WTC11 (cell line): ENCODE measurements at regions not wholly inside any gene's neighbourhood (a gene's known extent, or its start where the extent isn't known, plus 50 kb on each side); places are given as distances from the start of the nearest gene placed in this dataset.
A peak's percentile ranks its signal among the peaks of the same experiment; 100 is the strongest.

Source experiments
- ATAC-seq: fragments of 200-7000 bp; cut with Tn5 transposase; 2 replicates; pipeline ENCODE4 v1.10.0; 2021; ENCODE audit warnings: mild to moderate bottlenecking, moderate library complexity
- CTCF ChIA-PET: fragments of 300-600 bp; sonication (Branson Sonifier 250); formaldehyde crosslinking; loops from one replicate; lab custom pipeline; 2021; ENCODE audit warnings: antibody characterized with exemption; lab: Charles Lee
- POLR2A ChIA-PET: fragments of 350-600 bp; sonication (Branson Sonifier 250); formaldehyde crosslinking; loops from one replicate; lab custom pipeline; 2021; ENCODE audit warnings: antibody characterized with exemption; lab: Charles Lee
- DNase-seq: peaks from one replicate; pipeline ENCODE4 v3.0.0; 2021; ENCODE audit warnings: low spot score
- H3K27ac Mint-ChIP-seq: 2 replicates; pipeline ENCODE4 v1.8.0; 2021; ENCODE audit warnings: mixed read lengths
- H3K27me3 Mint-ChIP-seq: 2 replicates; pipeline ENCODE4 v1.8.0; 2021; ENCODE audit warnings: low read depth, mild to moderate bottlenecking, moderate library complexity, mixed read lengths
- H3K36me3 Mint-ChIP-seq: 2 replicates; pipeline ENCODE4 v1.8.0; 2021; ENCODE audit warnings: mixed read lengths
- H3K4me1 Mint-ChIP-seq: 2 replicates; pipeline ENCODE4 v1.8.0; 2022; ENCODE audit warnings: mixed read lengths
- H3K4me3 Mint-ChIP-seq: 2 replicates; pipeline ENCODE4 v1.8.0; 2021; ENCODE audit warnings: mild to moderate bottlenecking, moderate library complexity, mixed read lengths
- H3K9me3 Mint-ChIP-seq: 2 replicates; pipeline ENCODE4 v1.8.0; 2021; ENCODE audit warnings: mixed read lengths
- AR ChIP-seq: fragments of 250-450 bp; sonication (Bioruptor Pico); IDR thresholded peaks from 2 replicates; pipeline ENCODE4 v1.9.0; 2021; ENCODE audit warnings: mild to moderate bottlenecking
- CBFB ChIP-seq: sonication (generic); formaldehyde crosslinking; IDR thresholded peaks from 2 replicates; pipeline ENCODE4 v1.8.1; 2022; ENCODE audit warnings: mild to moderate bottlenecking, low read depth, missing genetic modification reagents
- CTCF ChIP-seq: fragments of 200-600 bp; IDR thresholded peaks from 2 replicates; pipeline ENCODE4 v1.8.0; 2022; ENCODE audit warnings: antibody characterized with exemption
- FOXJ3 ChIP-seq: sonication (generic); formaldehyde crosslinking; IDR thresholded peaks from 2 replicates; pipeline ENCODE4 v1.9.0; 2021; ENCODE audit warnings: missing genetic modification reagents, mild to moderate bottlenecking, borderline replicate concordance
- FOXP4 ChIP-seq: sonication (generic); formaldehyde crosslinking; IDR thresholded peaks from 2 replicates; pipeline ENCODE4 v1.8.0; 2022; ENCODE audit warnings: mild to moderate bottlenecking, missing genetic modification reagents
- GRHL2 ChIP-seq: fragments of 250-450 bp; sonication (Bioruptor Pico); IDR thresholded peaks from 2 replicates; pipeline ENCODE4 v1.8.0; 2022; ENCODE audit warnings: mild to moderate bottlenecking, moderate library complexity; ENCODE audit not compliant: insufficient replicate concordance, severe bottlenecking
- MAX ChIP-seq: sonication (generic); formaldehyde crosslinking; IDR thresholded peaks from 2 replicates; pipeline ENCODE4 v1.8.0; 2022; ENCODE audit warnings: mild to moderate bottlenecking, missing genetic modification reagents
- NR1H2 ChIP-seq: sonication (generic); formaldehyde crosslinking; IDR thresholded peaks from 2 replicates; pipeline ENCODE4 v1.9.0; 2021; ENCODE audit warnings: mild to moderate bottlenecking, moderate library complexity, missing genetic modification reagents
- PRRX2 ChIP-seq: fragments of 250-450 bp; sonication (Bioruptor Pico); IDR thresholded peaks from 2 replicates; pipeline ENCODE4 v1.8.0; 2021; ENCODE audit warnings: mild to moderate bottlenecking
- RELA ChIP-seq: sonication (generic); formaldehyde crosslinking; IDR thresholded peaks from 2 replicates; pipeline ENCODE4 v1.8.1; 2022; ENCODE audit warnings: missing genetic modification reagents, mild to moderate bottlenecking, borderline replicate concordance
- RORB ChIP-seq: fragments of 250-450 bp; sonication (Bioruptor Pico); IDR thresholded peaks from 2 replicates; pipeline ENCODE4 v1.9.0; 2021; ENCODE audit warnings: mild to moderate bottlenecking
- SMAD4 ChIP-seq: sonication (generic); formaldehyde crosslinking; IDR thresholded peaks from 2 replicates; pipeline ENCODE4 v1.8.0; 2022; ENCODE audit warnings: mild to moderate bottlenecking, missing genetic modification reagents
- TEAD4 ChIP-seq: sonication (generic); formaldehyde crosslinking; IDR thresholded peaks from 2 replicates; pipeline ENCODE4 v1.8.0; 2022; ENCODE audit warnings: mild to moderate bottlenecking, missing genetic modification reagents
- ZBTB43 ChIP-seq: sonication (generic); formaldehyde crosslinking; IDR thresholded peaks from 2 replicates; pipeline ENCODE4 v1.8.1; 2023; ENCODE audit warnings: mild to moderate bottlenecking, missing genetic modification reagents
- ZNF121 ChIP-seq: sonication (generic); formaldehyde crosslinking; IDR thresholded peaks from 2 replicates; pipeline ENCODE4 v1.8.0; 2023; ENCODE audit warnings: missing genetic modification reagents
- ZNF138 ChIP-seq: sonication (generic); formaldehyde crosslinking; conservative IDR thresholded peaks from 2 replicates; pipeline ENCODE4 v1.8.1; 2022; ENCODE audit warnings: mild to moderate bottlenecking, moderate library complexity, missing genetic modification reagents
- ZNF219 ChIP-seq: sonication (generic); formaldehyde crosslinking; IDR thresholded peaks from 2 replicates; pipeline ENCODE4 v1.8.0; 2023; ENCODE audit warnings: missing genetic modification reagents, mild to moderate bottlenecking, borderline replicate concordance
- ZNF416 ChIP-seq: fragments of 250-450 bp; sonication (Bioruptor Pico); IDR thresholded peaks from 2 replicates; pipeline ENCODE4 v1.9.0; 2021; ENCODE audit warnings: mild to moderate bottlenecking, inconsistent platforms
- ZNF512 ChIP-seq: sonication (generic); formaldehyde crosslinking; IDR thresholded peaks from 2 replicates; pipeline ENCODE4 v1.8.1; 2022; ENCODE audit warnings: missing genetic modification reagents, borderline replicate concordance

GRCh38 chr14:26138764-26139445 lies 458.9 kb downstream of the NOVA1 start:
- Mint-ChIP-seq H3K4me3 (no peak overlapping the region), H3K27ac (no peak overlapping the region), H3K27me3 (no peaks in the 10 kb centered on the region; the same call in 1 of the 2 replicates), H3K4me1 (peaks cover 8% of the 10 kb centered on the region), H3K36me3 (peaks cover 7% of the 10 kb centered on the region), H3K9me3 (peaks cover 16% of the 10 kb centered on the region)
- DNase-seq (no peak), ATAC-seq (peak; percentile 41)
- TF ChIP-seq FOXP4 (CRISPR knock-in tag) (no peak), TEAD4 (CRISPR knock-in tag) (no peak), ZNF416 (CRISPR knock-in tag) (no peak), NR1H2 (no peak), CBFB (CRISPR knock-in tag) (no peak), MAX (CRISPR knock-in tag) (no peak), ZNF512 (CRISPR knock-in tag) (no peak), PRRX2 (CRISPR knock-in tag) (no peak), RORB (no peak), SMAD4 (CRISPR knock-in tag) (no peak)
- CTCF ChIA-PET: interaction anchor here (1.2 kb wide), 1 partner anchor 25 kb away, joined by 4 read pairs; no protein-coding TSS in a partner anchor
- POLR2A ChIA-PET: no interaction called here

GRCh38 chr14:26137161-26137560 lies 460.7 kb downstream of the NOVA1 start:
- DNase-seq (peak; percentile 21), ATAC-seq (no peak)
- Mint-ChIP-seq H3K36me3 (peaks cover 7% of the 10 kb centered on the region), H3K27me3 (no peaks in the 10 kb centered on the region; the same call in 1 of the 2 replicates), H3K4me1 (peaks cover 4% of the 10 kb centered on the region), H3K4me3 (no peak overlapping the region), H3K9me3 (peaks cover 16% of the 10 kb centered on the region), H3K27ac (no peak overlapping the region)
- CTCF ChIA-PET: interaction anchor here (0.8 kb wide), 1 partner anchor 129 kb away, joined by 3 read pairs; no protein-coding TSS in a partner anchor
- POLR2A ChIA-PET: no interaction called here
- TF ChIP-seq SMAD4 (CRISPR knock-in tag) (no peak), CTCF (peak; percentile 41; the same call in 1 of the 2 replicates)

GRCh38 chr14:26132061-26132645 lies 465.7 kb downstream of the NOVA1 start:
- H3K4me3 Mint-ChIP-seq: no peak overlapping the region
- ATAC-seq (no peak), DNase-seq (no peak)
- POLR2A ChIA-PET: no interaction called here
- CTCF ChIA-PET: no interaction called here
- H3K9me3 Mint-ChIP-seq: peaks cover 8% of the 10 kb centered on the region
- peaks cover 2% of the 10 kb centered on the region; the same call in 1 of the 2 replicates for H3K36me3 Mint-ChIP-seq
- H3K27ac Mint-ChIP-seq: no peak overlapping the region
- H3K4me1 Mint-ChIP-seq: peaks cover 19% of the 10 kb centered on the region
- no peaks in the 10 kb centered on the region; the same call in 1 of the 2 replicates for H3K27me3 Mint-ChIP-seq
- TF ChIP-seq FOXJ3 (CRISPR knock-in tag): no peak
- TF ChIP-seq ZNF219 (CRISPR knock-in tag): no peak
- no peak for TF ChIP-seq PRRX2 (CRISPR knock-in tag)
- no peak for TF ChIP-seq ZNF416 (CRISPR knock-in tag)
- no peak for TF ChIP-seq GRHL2 (CRISPR knock-in tag)
- no peak for TF ChIP-seq ZNF121 (CRISPR knock-in tag)
- TF ChIP-seq ZBTB43: no peak
- TF ChIP-seq RELA (CRISPR knock-in tag): no peak
- no peak for TF ChIP-seq ZNF138 (CRISPR knock-in tag)
- TF ChIP-seq AR (CRISPR knock-in tag): no peak
